Stomach (tissue), 8 donors: ENCODE measurements at regions not wholly inside any gene's neighbourhood (a gene's known extent, or its start where the extent isn't known, plus 50 kb on each side); places are given as distances from the start of the nearest gene placed in this dataset.

Experiments
- DNase-seq, 2 donors: peaks; one replicate each; pipeline versions ENCODE4 v3.0.0 to v3.0.0-alpha.2; 2013 to 2019
- H3K27ac ChIP-seq, 5 donors: fragments of 200-600 bp in 4 of 5; sonication (generic) in 4 of 5; one replicate each; pipeline ENCODE4 v1.5.1; 2013 to 2019; ENCODE audit warnings: mild to moderate bottlenecking in 1 of 5, moderate library complexity in 1 of 5
- H3K27me3 ChIP-seq, 3 donors: fragments of 200-600 bp; sonication (generic); one replicate each; pipeline ENCODE4 v1.5.1; 2017 to 2019; ENCODE audit warnings: mixed run types in 1 of 3
- H3K36me3 ChIP-seq, 4 donors: fragments of 200-600 bp; sonication (generic); 1 replicate in 3 of 4; 2 replicates in 1 of 4; pipeline ENCODE4 v1.5.1; 2016 to 2019
- H3K4me1 ChIP-seq, 4 donors: fragments of 200-600 bp; sonication (generic); one replicate each; pipeline ENCODE4 v1.5.1; 2016 to 2019
- H3K4me3 ChIP-seq, 4 donors: fragments of 200-600 bp; sonication (generic) in 3 of 4; one replicate each; pipeline ENCODE4 v1.5.1; 2016 to 2019; ENCODE audit warnings: mild to moderate bottlenecking in 1 of 4
- H3K9me3 ChIP-seq, 4 donors: fragments of 200-600 bp; sonication (generic); one replicate each; pipeline ENCODE4 v1.5.1; 2016 to 2019
- EP300 ChIP-seq: sonication (generic); formaldehyde crosslinking; IDR thresholded peaks from one replicate; pipeline ENCODE4 v1.6.1; 2017; ENCODE audit warnings: antibody characterized with exemption
- POLR2A ChIP-seq, 4 donors: fragments of 450-650 bp; IDR thresholded peaks; one replicate each; pipeline ENCODE4 v1.6.1; 2016; ENCODE audit warnings: antibody characterized with exemption in 4 of 4, control low read depth in 2 of 4, mild to moderate bottlenecking in 1 of 4, moderate library complexity in 1 of 4
- POLR2AphosphoS5 ChIP-seq, 3 donors: sonication (generic); formaldehyde crosslinking; IDR thresholded peaks; one replicate each; pipeline ENCODE4 v1.6.1; 2016; ENCODE audit warnings: antibody characterized with exemption in 3 of 3
- WGBS, 5 donors: extraction: QIAGEN DNeasy Blood & Tissue Kit in 3 of 5; methylation state at CpG; one replicate each; pipeline versions ENCODE4 v1.1.5 to v1.1.7; 2013 to 2018; 5-methylcytosine and 5-hydroxymethylcytosine counted together
- intact Hi-C: fragments of 100-400 bp; cut with DNase I; formaldehyde crosslinking; loops from one replicate; pipeline ENCODE4 v1.15.1; 2023; ENCODE audit warnings: low total_unique reads
- TF ChIP-seq, protein P1 (sequence below), 7 experiments: fragments of 450-650 bp in 4 of 7; fragments of 200-600 bp in 3 of 7; sonication (generic) in 3 of 7; IDR thresholded peaks; one replicate each; pipeline ENCODE4 v1.5.1; 2016 to 2019; ENCODE audit warnings: antibody characterized with exemption in 7 of 7, control low read depth in 2 of 7, mild to moderate bottlenecking in 1 of 7
- donor health status: healthy with polysubstance abuse.
- donor health status: Bipolar disorder and iron deficiency.
- donor health status: healthy.

DNA sequence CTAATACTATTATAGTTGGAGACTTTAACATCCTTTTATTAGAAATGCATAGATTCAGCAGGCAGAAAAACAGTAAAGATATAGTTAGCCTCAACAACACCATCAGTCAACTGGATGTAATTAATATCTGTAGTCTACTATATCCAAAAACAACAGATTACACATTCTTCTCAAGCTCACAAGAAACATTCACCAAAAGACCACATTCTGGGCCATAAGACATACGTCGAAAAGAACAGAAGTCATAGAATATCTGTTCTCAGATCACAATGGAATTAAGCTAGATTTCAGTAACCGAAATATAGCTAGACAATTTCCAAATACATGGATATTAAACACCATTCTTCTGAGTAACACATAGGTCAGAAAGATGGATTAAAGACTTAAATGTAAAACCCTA, 336.6 kb upstream of the RPS23 start:
- no peaks in the 10 kb centered on the region for H3K36me3 ChIP-seq
- no peaks in the 10 kb centered on the region for H3K9me3 ChIP-seq
- WGBS, 5 donors: 73 to 93% (median 87%) methylated on average over 3 of the region's 3 CpGs
- H3K27ac ChIP-seq: no peak overlapping the region
- H3K27me3 ChIP-seq: no peaks in the 10 kb centered on the region
- no peak for DNase-seq
- no peaks in the 10 kb centered on the region for H3K4me1 ChIP-seq
- intact Hi-C loops: no loop called here
- TF ChIP-seq POLR2A (IDR thresholded peaks at IDR 0.05) (no peak), EP300 (no peak)
- TF ChIP-seq, protein P1, sequence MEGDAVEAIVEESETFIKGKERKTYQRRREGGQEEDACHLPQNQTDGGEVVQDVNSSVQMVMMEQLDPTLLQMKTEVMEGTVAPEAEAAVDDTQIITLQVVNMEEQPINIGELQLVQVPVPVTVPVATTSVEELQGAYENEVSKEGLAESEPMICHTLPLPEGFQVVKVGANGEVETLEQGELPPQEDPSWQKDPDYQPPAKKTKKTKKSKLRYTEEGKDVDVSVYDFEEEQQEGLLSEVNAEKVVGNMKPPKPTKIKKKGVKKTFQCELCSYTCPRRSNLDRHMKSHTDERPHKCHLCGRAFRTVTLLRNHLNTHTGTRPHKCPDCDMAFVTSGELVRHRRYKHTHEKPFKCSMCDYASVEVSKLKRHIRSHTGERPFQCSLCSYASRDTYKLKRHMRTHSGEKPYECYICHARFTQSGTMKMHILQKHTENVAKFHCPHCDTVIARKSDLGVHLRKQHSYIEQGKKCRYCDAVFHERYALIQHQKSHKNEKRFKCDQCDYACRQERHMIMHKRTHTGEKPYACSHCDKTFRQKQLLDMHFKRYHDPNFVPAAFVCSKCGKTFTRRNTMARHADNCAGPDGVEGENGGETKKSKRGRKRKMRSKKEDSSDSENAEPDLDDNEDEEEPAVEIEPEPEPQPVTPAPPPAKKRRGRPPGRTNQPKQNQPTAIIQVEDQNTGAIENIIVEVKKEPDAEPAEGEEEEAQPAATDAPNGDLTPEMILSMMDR (IDR thresholded peaks at IDR 0.05): no peak
- no peak overlapping the region for H3K4me3 ChIP-seq

DNA sequence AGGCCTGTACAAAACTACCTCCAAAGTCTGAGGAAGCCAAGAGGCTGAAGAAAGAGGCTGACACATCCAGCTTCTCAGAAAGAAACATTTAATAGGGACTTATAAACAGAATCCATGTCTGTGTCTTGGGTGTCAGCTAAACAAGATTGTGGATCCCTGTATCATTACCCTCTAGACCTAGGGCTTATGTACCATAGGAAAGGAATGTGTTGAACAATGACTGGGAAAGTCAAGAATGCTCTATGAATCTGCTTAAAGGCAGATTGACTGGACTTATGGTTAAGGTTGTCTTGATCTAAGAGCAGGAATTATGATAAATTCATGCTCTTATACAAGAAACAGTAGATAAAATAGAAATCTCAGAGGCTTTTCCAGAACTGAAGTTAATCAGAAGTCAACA, 335.7 kb upstream of the RPS23 start:
- intact Hi-C loops: no loop called here
- H3K4me1 ChIP-seq: no peaks in the 10 kb centered on the region
- no peak overlapping the region for H3K27ac ChIP-seq
- TF ChIP-seq, protein P1 (IDR thresholded peaks at IDR 0.05): no peak
- no peak for TF ChIP-seq POLR2A (IDR thresholded peaks at IDR 0.05)
- no peak for TF ChIP-seq EP300
- TF ChIP-seq POLR2AphosphoS5 (IDR thresholded peaks at IDR 0.05): no peak
- H3K4me3 ChIP-seq: no peak overlapping the region
- DNase-seq: no peak
- no peaks in the 10 kb centered on the region for H3K9me3 ChIP-seq
- no peaks in the 10 kb centered on the region for H3K36me3 ChIP-seq
- H3K27me3 ChIP-seq: no peaks in the 10 kb centered on the region

DNA sequence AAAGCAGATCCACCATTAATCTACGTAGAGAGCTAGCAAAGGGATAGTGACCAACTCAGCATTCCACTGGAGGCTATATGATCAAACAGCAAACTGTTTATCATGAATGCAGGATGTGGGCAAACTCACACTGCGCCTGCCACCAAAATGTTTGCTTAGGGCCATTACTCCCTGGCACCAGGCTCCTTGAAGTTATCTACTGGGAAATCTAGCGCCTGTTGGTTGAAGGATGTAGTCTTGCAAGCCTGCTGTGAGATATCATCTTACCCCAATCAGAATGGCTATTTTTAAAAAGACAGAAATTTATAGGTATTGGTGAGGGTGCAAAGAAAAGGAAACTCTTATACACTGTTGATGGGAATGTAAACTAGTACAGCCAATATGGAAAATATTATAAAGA, 332.5 kb upstream of the RPS23 start:
- no peak overlapping the region for H3K4me3 ChIP-seq
- no peak overlapping the region for H3K27ac ChIP-seq
- no peaks in the 10 kb centered on the region for H3K27me3 ChIP-seq
- H3K9me3 ChIP-seq: peaks cover 0 to 5% (median 2%) of the 10 kb centered on the region in 4 donors
- no peak for DNase-seq
- 77 to 91% (median 78%) methylated on average over 3 of the region's 3 CpGs for WGBS, 5 donors
- intact Hi-C loops: no loop called here
- TF ChIP-seq POLR2AphosphoS5 (IDR thresholded peaks at IDR 0.05): no peak
- no peak for TF ChIP-seq POLR2A (IDR thresholded peaks at IDR 0.05)
- TF ChIP-seq EP300: no peak
- TF ChIP-seq, protein P1 (IDR thresholded peaks at IDR 0.05): no peak
- no peaks in the 10 kb centered on the region for H3K4me1 ChIP-seq
- H3K36me3 ChIP-seq: no peaks in the 10 kb centered on the region

DNA sequence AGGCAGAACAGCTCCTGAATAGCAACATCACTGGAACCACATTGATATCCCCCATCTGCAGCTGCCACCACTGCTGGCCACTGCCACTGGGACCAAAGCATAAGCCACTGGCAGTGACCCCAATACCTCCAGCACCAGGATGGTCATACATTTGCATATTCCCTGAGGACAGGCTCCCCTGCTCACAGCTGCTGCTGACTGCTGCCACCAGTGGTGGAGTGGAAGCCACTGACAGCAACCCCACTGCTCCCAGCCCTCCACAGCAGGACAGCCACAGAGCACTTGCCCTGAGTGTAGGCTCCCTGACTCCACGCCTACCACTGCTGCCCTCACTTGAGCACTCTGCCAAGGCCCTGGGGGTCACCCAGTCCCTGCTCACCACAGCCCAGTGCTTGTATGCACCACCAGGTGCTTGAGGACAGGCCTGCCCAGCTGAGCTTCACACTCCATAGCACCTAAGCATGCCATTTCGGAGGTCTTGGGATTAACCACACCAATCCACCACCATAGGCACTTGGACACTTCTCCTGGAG, 327.4 kb upstream of the RPS23 start:
- no peaks in the 10 kb centered on the region for H3K27me3 ChIP-seq
- H3K4me3 ChIP-seq: no peak overlapping the region
- intact Hi-C loops: no loop called here
- WGBS, 5 donors: 78 to 92% (median 87%) methylated on average over 1 to 2 of the region's 2 CpGs; no CpG with 5 or more reads in 1 of the 5 donors
- H3K36me3 ChIP-seq: no peaks in the 10 kb centered on the region
- TF ChIP-seq POLR2A (IDR thresholded peaks at IDR 0.05) (no peak), POLR2AphosphoS5 (IDR thresholded peaks at IDR 0.05) (no peak), EP300 (no peak)
- TF ChIP-seq, protein P1 (IDR thresholded peaks at IDR 0.05): no peak
- no peak for DNase-seq
- H3K4me1 ChIP-seq: no peaks in the 10 kb centered on the region
- peaks cover 0 to 5% (median 2%) of the 10 kb centered on the region in 4 donors for H3K9me3 ChIP-seq
- H3K27ac ChIP-seq: no peak overlapping the region
